Lower lobe of right lung (tissue), 2 donors: ENCODE measurements at regions not wholly inside any gene's neighbourhood (a gene's known extent, or its start where the extent isn't known, plus 50 kb on each side); places are given as distances from the start of the nearest gene placed in this dataset.

Experiments used
- ATAC-seq, 2 donors: fragments of 200-7000 bp; cut with Tn5 transposase; one replicate each; pipeline ENCODE4 v1.9.1; 2020 to 2022; ENCODE audit warnings: mild to moderate bottlenecking in 2 of 2, moderate library complexity in 2 of 2
- DNase-seq: peaks from one replicate; pipeline ENCODE4 v3.0.0-alpha.2; 2020
- H3K27ac ChIP-seq: fragments of 200-600 bp; one replicate; pipeline ENCODE4 v1.8.0; 2022
- H3K27me3 ChIP-seq: fragments of 200-600 bp; one replicate; pipeline ENCODE4 v1.8.0; 2022; ENCODE audit warnings: low read depth
- H3K36me3 ChIP-seq: fragments of 200-600 bp; one replicate; pipeline ENCODE4 v1.8.0; 2022; ENCODE audit warnings: mild to moderate bottlenecking
- H3K4me1 ChIP-seq: fragments of 200-600 bp; one replicate; pipeline ENCODE4 v1.8.0; 2022
- H3K4me3 ChIP-seq: fragments of 200-600 bp; one replicate; pipeline ENCODE4 v1.8.0; 2022; ENCODE audit warnings: mild to moderate bottlenecking
- H3K9me3 ChIP-seq: fragments of 200-600 bp; one replicate; pipeline ENCODE4 v1.8.0; 2022
- intact Hi-C: fragments of 100-400 bp; cut with DNase I; formaldehyde crosslinking; loops from one replicate; pipeline ENCODE4 v1.11.0; 2022
- TF ChIP-seq, protein P1 (sequence below): fragments of 200-600 bp; IDR thresholded peaks from one replicate; pipeline ENCODE4 v1.8.0; 2022; ENCODE audit warnings: antibody characterized with exemption, mild to moderate bottlenecking
- donor health status: DM: no; HTN: yes; CAD: no; lungs with severe emphysema.

DNA sequence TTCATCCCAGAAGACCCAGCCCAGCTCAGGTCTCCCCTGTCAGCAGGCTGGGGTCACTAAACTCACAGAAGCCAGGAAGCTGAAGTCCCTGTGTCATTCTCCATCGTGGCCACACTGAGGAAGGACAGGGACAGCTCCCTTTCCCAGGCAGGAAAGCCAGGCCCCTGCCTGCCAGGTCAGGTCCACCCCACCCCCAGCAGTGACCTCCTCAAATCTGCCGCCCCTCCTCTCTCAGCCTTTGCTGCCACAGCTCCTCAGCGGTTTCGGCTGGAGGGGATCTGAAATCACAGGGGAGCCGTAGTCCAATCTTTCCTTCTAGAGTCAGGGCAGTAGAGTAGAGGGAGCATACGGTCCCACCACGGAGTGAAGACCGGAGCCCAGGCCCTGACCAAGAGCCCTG is 150.9 kb upstream of the UNC5B start:
- no peaks in the 10 kb centered on the region for H3K4me1 ChIP-seq
- no peaks in the 10 kb centered on the region for H3K9me3 ChIP-seq
- ATAC-seq (no peak), DNase-seq (no peak)
- no peak overlapping the region for H3K4me3 ChIP-seq
- no peak overlapping the region for H3K27ac ChIP-seq
- H3K27me3 ChIP-seq, result peaks cover 10% of the 10 kb centered on the region
- TF ChIP-seq, protein P1, sequence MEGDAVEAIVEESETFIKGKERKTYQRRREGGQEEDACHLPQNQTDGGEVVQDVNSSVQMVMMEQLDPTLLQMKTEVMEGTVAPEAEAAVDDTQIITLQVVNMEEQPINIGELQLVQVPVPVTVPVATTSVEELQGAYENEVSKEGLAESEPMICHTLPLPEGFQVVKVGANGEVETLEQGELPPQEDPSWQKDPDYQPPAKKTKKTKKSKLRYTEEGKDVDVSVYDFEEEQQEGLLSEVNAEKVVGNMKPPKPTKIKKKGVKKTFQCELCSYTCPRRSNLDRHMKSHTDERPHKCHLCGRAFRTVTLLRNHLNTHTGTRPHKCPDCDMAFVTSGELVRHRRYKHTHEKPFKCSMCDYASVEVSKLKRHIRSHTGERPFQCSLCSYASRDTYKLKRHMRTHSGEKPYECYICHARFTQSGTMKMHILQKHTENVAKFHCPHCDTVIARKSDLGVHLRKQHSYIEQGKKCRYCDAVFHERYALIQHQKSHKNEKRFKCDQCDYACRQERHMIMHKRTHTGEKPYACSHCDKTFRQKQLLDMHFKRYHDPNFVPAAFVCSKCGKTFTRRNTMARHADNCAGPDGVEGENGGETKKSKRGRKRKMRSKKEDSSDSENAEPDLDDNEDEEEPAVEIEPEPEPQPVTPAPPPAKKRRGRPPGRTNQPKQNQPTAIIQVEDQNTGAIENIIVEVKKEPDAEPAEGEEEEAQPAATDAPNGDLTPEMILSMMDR, result no peak
- no peaks in the 10 kb centered on the region for H3K36me3 ChIP-seq
- intact Hi-C loops, result no loop called here

DNA sequence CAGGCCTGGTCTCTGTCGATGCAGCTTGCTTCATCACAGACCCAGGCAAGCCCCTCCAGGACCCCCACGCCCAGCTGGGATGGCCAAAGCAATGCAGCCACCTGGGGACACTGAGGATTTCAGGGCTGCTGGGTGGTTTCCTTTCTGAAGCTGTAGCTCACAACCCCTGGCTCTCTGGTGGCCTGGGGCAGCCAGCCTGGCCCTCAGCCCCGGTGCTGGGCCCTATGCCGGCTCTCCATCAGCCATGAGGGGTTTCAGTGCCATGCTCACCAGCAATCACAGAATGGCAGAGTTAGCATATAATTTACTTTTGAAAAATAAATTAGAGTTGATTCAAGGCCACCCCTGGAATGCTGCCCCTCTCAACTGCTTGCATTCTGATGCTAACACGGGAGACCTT is 150.2 kb upstream of the UNC5B start:
- DNase-seq, result no peak
- no peak for ATAC-seq
- intact Hi-C loops, result no loop called here
- Histone ChIP-seq H3K36me3 (no peaks in the 10 kb centered on the region), H3K27me3 (peaks cover 10% of the 10 kb centered on the region), H3K9me3 (no peaks in the 10 kb centered on the region), H3K4me3 (no peak overlapping the region), H3K4me1 (no peaks in the 10 kb centered on the region), H3K27ac (no peak overlapping the region)
- TF ChIP-seq, protein P1, result no peak

DNA sequence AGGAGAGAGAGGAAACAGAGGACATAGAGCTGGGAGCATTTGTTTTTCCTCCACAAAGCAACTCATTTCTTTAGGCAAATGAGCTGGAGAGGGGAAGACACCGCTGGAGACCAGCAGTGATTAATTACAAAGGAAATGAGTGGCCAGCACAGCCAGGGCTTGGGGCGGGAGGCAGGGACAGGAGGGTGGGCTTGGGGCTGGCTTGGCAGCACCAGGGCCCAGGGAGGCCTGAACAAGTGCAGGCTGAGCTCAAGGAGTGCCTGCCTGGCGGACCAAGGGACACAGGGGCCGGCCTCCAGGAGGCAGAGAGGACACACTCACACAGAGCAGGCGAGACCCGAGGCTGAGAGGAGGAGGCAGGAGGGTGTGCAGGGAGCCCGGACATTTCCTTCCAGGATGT is 149.0 kb upstream of the UNC5B start:
- H3K4me1 ChIP-seq, result no peaks in the 10 kb centered on the region
- intact Hi-C loops, result no loop called here
- H3K36me3 ChIP-seq, result no peaks in the 10 kb centered on the region
- TF ChIP-seq, protein P1, result no peak
- no peak overlapping the region for H3K4me3 ChIP-seq
- DNase-seq, result no peak
- H3K27ac ChIP-seq, result no peak overlapping the region
- H3K27me3 ChIP-seq, result peaks cover 10% of the 10 kb centered on the region
- ATAC-seq, result no peak
- H3K9me3 ChIP-seq, result no peaks in the 10 kb centered on the region

DNA sequence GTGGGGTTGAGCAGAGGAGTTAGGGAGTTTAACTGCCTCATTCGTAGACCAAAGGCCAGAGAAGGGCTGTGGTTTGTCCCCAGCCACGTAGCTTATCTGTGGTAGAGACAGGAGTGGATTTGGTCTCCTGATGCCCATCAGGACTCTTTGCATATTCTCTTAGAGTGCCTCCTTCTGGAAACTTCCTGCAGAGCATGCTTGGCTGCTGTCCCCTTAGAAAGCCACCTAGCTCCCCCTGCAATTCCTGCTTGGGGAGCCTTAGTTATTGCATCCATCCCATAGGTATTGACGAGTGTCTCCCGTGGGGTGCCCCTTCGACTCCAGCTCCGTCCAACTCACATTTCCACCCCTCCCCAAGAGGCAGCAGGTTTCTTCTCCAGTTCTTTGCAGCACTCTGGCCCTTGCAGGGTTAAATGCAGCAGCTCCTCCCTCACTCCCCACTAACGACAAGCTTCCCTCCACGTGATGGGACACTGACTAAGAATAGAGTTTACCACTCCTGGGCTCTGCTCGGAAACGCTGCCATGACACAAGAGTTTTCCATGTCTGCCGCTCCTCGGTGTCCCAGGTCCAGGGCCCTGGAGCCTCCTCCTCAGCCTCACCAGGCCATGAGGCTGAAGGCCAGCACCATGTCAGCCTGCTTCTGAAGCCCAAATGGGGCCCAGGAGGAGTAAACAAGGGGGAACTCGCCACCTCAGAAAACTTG is 147.8 kb upstream of the UNC5B start:
- Histone ChIP-seq H3K4me1 (no peaks in the 10 kb centered on the region), H3K27ac (no peak overlapping the region), H3K27me3 (peaks cover 8% of the 10 kb centered on the region), H3K9me3 (no peaks in the 10 kb centered on the region), H3K4me3 (no peak overlapping the region), H3K36me3 (no peaks in the 10 kb centered on the region)
- ATAC-seq (no peak), DNase-seq (no peak)
- TF ChIP-seq, protein P1, result no peak
- intact Hi-C loops, result no loop called here

DNA sequence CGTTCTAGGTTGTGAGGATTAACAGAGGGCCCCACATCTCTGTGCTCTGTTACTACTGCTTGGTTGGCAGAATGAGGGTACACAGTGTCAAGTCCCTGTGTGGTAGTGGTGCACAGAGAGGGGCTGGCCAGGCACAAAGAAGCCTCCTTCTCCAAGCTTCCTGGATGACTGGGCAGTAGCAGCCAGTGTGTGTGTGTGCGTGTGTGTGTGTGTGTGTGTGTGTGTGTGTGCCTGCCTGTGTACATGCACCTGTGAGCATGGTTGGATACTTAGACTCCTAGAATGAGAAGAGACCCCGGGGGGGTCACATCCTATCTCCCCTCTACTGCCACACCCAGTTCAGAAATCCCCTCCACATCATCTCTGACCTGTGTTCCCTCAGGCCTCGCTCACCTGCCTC is 146.7 kb upstream of the UNC5B start:
- Histone ChIP-seq H3K27me3 (peaks cover under 1% of the 10 kb centered on the region), H3K9me3 (no peaks in the 10 kb centered on the region), H3K27ac (no peak overlapping the region), H3K4me3 (no peak overlapping the region), H3K4me1 (no peaks in the 10 kb centered on the region), H3K36me3 (no peaks in the 10 kb centered on the region)
- intact Hi-C loops, result no loop called here
- DNase-seq, result no peak
- TF ChIP-seq, protein P1, result no peak
- no peak for ATAC-seq
